HG02678 (cell line): ENCODE measurements at regions not wholly inside any gene's neighbourhood (a gene's known extent, or its start where the extent isn't known, plus 50 kb on each side); places are given as distances from the start of the nearest gene placed in this dataset.

Experiments
- ATAC-seq: cut with Tn5 transposase; IDR thresholded peaks from one replicate; pipeline ENCODE4 v1.9.1; 2021; ENCODE audit warnings: mild to moderate bottlenecking, moderate library complexity; ENCODE audit not compliant: unreplicated experiment

DNA sequence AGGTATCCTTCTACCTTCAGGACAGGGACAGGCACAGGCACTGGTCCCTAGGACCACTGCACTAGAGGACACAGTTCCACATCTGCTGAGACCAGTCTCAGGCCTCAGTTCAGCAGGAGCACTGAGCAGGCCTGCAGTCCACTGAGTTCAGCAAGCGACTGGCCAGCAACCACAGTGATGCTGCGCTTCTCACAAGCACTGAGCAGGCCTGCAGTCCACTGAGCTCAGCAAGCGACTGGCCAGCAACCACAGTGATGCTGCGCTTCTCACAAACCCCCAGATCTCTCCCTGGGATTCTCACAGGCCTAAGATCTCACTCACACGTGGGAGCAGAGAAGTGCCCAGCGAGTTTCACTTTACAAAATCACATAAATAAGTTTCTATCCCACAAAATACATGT, 140.6 kb downstream of the IRS2 start:
- no peak for ATAC-seq

DNA sequence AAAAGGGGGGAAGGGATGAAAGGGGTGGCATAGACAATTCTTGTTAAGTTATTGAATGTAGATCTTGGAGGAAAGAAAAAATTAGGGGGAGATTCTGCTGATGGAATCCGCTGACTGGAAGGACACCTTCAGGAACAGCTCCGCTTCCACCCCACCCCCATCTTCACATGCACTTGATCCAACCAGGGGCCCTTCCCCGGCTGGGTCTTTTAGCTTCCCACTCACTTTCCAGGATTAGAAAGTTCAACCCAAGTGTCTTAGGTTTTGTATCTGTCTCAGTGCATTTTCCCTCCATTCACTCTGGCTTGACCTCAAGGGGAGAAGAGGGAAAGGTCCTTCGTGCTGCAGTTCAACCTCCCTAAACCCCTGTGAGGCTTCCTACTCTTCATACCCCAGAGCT, 141.4 kb downstream of the IRS2 start:
- ATAC-seq = no peak

DNA sequence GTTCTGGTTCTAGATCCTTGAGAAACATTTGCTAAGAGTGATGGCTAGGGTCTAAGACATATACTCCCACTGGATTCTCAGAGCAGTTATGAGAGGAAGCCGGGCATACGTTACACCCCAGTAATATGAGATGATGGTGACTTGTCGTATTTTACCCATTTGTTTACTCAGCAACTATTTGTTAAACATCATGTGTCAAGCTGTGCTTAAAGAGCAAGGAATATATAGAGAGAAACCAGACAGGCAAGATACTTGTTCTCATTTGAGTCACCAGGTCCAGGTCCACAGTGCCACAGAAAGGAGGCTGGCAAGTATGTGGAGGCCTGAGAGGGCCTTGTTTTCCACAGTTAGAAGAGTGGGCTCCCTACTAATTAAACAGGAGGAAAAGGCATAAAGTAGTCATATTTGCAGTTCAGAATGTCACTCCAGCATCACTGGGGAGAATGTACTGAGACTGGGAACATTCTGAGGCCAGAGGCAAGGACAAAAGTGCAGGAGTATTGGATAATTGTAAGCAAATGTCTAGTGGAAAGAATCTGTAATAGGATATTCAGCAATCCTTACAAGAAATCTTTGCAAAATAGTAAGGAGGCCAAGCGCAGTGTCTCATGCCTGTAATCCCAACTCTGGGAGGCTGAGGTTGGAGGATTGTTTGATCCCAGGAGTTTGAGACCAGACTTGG, 142.2 kb downstream of the IRS2 start:
- no peak for ATAC-seq

DNA sequence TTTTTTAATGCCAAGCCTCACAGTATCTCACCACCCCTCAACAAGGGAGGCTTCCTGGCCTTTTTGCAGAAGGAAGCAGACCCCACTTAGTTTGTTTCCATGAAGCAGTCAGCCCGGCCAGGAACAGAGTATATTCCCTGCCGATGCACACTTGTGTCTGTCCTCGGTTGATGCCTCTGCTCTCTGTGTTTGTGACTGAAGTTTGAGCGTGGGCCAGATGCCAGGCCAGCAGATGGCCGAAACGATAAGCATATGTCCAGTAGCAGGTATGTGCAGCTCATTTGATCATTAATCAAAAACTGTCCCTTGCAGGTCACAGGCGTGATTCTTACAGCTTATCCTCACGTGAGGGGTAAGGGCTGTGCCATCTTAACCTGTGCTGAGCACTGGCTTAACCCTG, 144.0 kb downstream of the IRS2 start:
- no peak for ATAC-seq

DNA sequence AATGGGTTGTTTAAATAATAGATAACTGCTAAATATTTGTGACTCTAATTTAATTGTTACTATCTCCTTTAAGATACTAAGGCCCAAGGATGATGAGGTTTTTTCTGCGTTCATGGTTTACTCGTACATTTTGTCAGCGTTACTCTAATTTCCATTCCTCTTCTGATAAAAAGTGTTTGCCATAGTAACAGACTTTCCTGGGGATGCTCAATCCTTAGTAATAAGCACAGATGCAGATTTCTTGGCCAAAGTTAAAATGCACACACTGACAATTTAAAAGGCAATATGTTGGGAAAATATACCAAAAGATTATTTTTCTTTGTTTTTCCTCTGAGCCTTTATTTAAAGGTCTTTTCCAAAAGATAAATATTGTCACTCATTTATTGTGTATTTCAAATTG, 149.6 kb downstream of the IRS2 start:
- no peak for ATAC-seq

DNA sequence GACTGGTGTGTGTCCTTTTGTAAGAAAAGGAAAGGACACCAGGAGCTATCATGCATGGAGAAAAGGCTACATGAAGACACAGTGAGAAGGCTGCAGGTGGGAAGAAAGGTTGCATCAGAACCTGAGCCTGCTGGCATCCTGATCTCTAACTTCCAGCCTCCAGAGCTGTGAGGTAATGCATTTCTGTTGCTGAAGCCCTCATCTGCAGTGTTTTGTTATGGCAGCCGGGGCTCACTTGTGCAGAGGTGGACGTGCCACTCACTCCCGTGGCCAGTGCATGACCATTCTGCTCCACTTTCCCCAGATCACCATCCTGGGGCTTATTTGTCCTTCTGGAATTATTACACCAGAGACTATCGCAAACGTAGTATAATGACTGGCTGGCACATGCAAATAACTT, 155.3 kb downstream of the IRS2 start:
- ATAC-seq = no peak

DNA sequence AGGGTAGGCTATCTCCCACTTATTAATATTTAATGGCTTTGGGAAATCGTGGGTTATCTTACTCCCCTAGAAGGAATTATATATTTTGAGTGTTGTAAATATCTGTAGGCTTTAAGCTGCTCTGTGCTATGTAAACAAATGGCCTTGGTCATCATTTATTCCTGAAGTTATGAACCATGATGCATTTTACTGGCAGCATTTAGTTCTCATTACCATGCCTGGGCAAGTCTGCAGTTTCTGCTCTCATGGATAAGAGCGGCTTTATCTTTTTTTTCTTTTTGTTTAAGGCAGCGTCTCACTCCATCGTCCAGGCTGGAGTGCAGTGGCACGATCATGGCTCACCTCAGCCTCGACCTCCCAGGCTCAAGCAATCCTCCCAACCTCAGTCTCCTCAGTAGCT, 156.1 kb downstream of the IRS2 start:
- ATAC-seq = no peak

DNA sequence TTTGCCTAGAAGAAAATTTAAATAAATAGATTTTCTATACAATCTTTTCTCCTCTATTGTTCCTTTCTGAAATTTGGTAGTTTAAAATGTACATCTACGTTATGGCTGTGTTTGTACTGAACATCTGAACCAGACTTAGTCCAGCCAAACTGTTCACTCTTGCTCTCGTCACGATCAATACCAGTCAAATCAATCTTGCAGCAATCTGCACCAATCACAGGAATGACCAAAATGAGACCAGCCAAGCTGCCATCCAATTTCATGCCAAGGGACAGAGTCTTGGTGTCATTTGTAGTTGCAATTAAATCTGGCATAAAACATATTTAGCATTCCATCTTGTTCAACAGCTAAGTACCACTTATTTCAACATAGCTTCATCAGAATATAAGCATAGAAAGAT, 156.6 kb downstream of the IRS2 start:
- no peak for ATAC-seq

DNA sequence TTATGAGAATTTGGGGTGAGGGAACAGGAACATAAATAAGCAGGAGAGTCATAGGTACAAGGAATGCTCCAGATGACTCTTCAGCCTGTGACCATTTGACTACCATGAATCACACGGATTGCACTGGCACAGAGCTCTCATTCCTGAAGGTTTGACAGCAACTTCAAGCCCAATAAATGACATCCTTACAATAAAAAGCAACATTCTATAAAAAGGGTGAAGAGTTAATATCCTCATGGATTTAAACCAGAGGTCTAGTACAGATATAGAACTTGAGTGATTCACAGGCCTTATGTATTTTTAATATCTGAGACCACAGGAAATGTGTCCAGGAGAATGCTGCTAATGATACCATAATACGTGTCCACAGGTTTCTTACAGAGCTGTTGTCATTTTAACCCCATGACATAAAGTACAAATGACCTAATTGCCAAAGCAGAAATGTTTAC, 158.1 kb downstream of the IRS2 start:
- ATAC-seq = no peak

DNA sequence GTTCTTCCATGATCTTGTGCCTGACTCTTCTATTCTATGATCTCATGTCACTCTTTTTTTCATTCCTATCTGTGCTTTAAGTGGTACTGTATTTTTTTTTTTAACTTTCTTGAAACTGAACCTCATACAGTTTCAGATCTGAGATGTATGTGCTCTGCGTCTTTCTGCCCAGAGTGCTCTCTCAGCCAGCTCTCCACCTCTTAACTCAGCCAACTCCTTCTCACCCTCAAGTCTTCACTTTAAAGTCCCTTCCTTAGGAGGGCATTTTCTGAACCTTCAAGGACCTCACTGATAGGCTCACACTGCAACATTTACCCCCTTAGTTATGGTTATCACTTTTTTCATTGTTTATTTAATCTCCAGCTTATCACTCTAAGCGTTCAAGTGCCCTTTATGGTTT, 158.7 kb downstream of the IRS2 start:
- ATAC-seq = no peak

DNA sequence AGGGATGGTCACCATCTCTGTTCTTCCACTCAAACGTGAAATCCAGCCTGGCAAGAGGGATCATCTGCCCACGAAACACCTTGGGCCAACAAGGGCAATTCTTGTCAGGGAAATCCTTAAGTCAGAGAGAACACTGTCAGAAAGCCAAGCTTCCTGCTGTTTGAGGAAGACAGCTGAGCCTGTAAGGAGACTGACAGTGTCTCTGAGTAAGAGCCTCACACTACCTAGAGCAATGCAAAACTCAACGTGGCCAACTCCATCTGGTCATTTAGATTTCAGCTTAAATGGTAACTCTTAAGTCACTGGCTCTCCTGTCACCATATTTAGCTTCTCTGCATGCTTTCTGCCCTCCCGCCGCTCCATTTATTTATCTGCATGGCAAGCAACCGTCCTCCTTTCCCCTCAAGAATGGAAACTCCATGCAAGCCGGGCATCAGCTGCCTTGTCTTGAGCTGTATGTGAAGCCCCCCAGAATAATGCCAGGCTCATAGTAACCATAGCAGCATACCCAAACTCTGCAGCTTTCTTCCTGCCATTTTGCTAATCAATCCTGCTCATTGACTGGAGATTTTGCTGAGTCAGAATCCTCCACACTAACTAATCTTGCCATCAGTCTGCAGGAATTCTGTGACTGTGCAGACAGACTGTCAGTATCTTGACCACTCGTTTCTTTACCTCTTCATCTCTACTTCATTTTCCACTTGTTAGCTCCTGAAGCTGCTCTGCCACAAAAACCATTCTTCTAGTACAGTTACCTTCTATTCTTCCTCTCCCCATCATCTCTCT, 159.8 kb downstream of the IRS2 start:
- no peak for ATAC-seq

DNA sequence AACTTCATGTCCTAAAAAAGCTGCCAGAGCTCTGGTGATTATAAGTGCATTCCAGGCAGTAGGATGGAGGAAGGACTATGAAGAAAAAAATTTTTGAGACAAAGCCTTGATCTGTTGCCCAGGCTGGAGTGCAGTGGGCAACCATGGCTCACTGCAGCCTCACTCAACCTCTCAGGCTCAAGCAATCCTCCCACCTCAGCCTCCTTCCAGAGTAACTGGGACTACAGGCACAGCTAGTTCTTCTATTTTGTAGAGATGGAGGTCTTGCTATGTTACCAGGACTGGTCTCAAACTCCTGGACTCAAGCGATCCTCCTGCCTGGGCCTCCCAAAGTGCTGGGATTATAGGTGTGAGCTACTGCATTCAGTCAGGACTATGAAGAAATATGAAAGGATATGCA, 161.2 kb downstream of the IRS2 start:
- ATAC-seq = no peak

DNA sequence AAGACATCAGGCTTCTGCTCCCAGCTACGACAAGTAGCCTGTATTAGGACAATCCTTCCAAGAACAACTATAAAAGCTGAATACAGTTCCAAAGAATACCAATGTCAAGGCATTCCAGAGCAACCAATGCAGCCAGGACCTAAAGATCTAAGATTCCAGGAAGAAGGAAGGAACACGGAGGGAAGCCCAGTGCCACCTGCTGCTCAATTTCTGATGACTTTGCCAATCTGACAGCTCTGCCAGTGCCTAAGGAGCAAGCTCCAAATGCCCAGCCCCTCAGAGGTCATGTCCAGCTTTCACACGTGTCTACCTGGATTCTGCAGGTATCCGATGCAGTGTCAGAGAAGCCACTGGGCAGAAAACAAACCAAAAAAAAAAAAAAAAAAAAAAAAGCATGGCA, 164.4 kb downstream of the IRS2 start:
- no peak for ATAC-seq

DNA sequence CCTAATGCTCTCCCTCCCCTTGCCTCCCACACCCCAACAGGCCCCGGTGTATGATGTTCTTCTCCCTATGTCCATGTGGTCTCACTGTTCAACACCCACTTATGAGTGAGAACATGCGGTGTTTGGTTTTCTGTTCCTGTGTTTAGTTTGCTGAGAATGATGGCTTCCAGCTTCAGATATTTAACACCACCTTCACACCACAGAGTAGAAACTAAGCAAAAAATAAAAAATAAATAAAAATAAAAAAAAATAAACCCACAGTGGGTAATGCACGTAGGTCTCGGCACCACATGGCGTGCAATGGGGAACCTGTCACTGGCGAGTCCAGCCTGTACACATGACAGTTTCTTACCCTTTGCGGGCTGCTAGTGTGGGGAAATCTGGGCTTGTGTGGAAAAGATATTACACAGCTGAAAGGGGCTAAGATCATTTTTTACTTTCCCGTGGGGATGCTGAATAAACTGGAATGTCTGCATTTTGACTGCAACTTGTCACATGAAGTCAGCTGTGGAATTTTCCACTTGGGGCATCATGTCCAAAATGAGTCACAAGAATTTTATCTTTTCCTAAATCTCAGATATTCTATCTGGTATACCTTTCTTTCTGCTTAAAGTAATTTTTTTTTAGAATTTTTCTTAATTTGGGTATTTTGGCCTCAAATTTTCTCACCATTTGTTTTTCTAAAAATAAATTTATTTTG, 170.5 kb downstream of the IRS2 start:
- ATAC-seq = no peak

DNA sequence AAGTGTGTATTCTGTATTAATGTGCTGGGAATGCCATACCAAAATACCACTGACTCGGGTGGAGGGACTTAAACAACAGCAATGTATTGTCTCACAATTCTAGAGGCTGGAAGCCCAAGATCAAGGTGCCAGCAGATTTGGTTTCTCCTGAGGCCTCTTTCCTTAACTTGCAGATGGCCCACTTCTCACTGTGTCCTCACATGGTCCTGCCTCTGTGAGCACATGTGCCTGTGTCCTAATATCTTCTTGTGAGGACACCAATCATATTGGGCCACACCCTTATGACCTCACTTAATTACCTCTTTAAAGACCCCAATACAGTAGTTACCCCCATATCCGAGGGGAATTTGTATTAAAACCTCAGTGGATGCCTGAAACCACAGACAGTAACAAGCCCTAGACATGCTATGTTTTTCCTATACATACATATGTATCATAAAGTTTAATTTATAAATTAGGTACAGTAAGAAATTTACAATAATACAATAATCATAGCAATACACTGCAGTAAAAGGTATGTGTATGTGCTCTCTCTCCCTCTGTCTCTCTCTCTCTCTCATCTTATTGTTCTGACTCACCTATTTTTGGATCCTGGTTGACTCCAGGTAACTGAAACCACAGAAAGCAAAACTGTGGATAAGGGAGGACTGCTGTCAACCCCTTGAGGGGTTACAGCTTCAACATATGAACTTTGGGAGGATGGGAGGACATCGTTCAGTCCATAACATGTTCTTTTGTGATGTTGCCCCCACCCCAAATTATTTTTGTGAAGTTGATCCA, 174.3 kb downstream of the IRS2 start:
- no peak for ATAC-seq

DNA sequence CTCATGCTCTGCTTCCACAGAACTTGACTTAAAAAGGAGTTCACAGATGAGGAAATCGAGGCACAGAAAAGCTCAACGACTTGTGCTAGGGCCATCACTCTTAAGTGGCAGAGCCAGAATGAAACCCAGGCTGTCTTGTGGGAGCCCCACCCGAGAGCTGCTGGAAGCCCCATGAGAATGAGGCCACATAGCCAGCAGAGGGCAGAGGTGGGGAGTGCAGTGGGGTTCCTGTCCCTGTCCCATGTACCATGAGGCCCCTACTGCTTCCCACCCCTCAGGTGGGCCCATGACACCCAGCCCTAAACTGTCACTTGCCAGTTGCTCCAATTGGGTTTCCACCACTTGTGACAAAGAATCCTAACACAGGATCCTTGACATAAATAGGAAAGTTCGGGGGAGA, 175.9 kb downstream of the IRS2 start:
- no peak for ATAC-seq

DNA sequence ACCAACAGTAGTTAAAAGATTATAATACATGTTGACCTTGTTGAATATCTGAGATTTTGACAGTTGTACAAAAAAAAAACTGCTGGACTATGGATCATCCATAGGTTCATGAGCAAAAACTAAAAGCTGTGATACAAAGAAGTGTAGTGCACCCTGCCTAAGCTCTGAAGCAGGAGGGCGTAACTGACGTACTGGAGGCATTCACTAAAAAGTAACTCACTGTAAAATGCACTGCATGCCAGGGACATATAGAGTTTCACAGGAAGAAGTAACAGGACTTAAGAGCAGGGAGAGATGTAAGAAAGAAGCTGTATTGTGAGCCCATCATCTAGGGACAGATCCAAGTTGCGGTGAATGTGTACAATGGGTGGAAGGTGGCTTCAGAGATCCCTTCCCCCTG, 177.9 kb downstream of the IRS2 start:
- ATAC-seq = no peak

DNA sequence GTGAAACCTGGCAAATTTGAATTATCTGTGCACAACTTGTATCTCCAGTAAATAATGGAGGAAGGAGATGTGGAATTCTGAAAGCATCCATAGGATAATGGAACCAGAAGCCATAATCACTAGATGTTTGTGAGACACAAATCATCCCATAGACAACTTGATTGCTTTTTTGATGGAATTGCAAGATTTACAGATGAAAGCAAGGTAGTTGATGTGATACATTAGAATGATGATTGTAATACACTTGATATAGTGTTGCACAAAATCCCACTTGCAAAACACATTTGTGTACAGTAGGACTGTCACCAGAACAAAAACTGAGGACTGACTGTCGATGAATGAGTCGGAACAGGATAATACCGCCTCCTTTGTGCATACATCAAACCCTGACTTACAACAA, 178.3 kb downstream of the IRS2 start:
- no peak for ATAC-seq

DNA sequence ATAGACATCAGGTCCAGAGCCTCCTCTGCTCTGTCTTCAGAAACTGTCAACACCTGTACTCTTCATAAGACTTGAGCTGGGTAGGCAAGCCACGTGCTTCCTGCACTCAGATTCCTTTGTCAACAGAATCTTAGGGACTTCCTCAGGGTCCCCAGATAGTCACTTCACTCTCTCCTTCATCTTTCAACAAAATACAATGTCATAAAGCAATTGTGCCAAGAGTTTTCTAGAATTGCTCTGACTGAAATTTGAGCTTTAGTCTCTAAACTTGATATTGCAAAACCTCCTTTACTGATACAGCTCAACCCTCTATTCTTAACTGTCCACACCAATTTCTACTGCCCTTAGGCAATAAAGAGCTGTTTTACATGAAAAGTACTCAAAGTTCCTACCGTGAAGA, 179.9 kb downstream of the IRS2 start:
- ATAC-seq = no peak

DNA sequence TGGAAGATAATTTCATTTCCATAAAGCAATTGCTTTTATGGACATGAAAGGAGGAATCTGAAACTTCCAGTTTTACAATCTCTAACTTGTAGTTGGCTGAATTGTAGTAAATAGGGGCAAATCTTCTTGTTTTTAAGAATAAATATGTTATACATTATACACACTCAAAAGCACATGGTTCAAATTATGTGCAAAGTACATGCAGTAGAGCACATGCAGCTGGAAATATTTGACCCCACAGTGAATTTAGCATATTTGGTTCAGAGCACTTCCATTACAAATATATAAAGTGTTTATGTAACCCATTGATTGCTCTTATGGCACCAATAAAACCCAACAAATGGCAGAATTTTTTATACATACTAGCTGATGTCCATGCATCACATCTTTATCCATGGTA, 180.5 kb downstream of the IRS2 start:
- no peak for ATAC-seq

DNA sequence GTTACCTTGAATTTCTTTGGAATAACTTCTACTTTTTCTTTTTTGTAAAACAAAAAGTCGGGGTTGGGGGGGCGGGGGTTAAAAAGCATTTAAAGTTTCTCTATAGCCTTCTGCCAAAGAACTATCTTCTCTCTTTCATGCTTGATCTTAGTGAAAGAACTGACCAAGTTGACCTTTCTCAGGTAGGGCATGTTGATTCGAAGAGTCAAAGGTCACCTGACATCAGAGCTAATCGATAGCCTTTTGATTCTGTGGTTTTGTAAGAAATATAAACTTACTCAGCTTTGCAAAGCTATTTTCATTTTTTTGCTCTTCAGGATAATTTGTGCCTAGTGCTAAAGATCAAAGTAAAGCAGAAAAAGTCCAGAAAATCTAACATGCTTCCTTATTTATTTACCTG, 181.5 kb downstream of the IRS2 start:
- no peak for ATAC-seq
